Daoy (cell line): ENCODE measurements at regions not wholly inside any gene's neighbourhood (a gene's known extent, or its start where the extent isn't known, plus 50 kb on each side); places are given as distances from the start of the nearest gene placed in this dataset.
"Not testable (repeated sequence)": the region's sequence is repeated elsewhere in the genome, so short reads cannot be mapped to it uniquely, and the experiment has no call there.

Experiments
- DNase-seq: peaks from one replicate; pipeline ENCODE4 v3.0.0-alpha.2; 2015; ENCODE audit warnings: low read depth

- no peak for DNase-seq
These were observed 532.8 kb downstream of the XYLT1 start for GRCh38 chr16:16938009-16938408.

DNA sequence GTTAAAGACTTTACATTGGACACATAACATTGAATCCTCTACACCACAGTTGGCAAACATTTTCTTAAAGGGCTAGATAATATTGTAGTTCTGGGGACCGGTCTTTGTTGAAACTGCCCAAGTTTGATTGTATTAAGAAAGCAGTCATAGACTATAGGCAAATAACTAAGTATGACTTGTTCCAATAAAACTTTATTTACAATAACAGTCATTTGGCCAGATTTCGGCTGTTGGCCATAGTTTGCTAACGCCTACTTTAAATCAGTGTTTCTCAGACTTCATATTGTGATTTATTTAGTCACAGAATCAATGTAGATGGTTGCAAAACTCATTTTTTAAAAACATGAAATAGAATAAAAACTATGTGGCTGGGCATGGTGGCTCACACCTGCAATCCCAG lies 531.8 kb downstream of the XYLT1 start:
- DNase-seq = no peak

GRCh38 chr16:16940351-16940750 lies 530.4 kb downstream of the XYLT1 start:
- no peak for DNase-seq

- DNase-seq = not testable (repeated sequence)
These were observed 527.9 kb downstream of the XYLT1 start for GRCh38 chr16:16942849-16943248.

GRCh38 chr16:16945207-16945606 lies 525.6 kb downstream of the XYLT1 start:
- no peak for DNase-seq

DNA sequence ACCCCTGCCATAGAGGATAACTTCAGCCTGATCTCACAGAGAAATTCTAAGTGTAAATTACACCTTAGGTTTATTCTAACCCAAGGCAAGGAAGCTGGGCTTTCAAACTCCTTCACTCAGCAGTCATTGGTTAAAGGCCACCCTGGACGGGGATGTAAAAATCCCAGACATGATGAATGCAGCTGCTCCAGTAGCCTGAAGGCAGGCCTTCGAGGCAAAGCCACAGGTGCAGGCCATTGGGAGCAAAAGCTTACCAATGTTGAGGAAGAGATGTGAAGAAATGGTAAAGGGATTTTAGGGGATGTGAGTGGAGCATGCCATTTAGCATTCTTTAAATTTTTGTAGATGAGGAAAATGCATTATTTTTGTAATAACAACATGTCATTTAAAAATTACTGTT lies 514.4 kb downstream of the XYLT1 start:
- no peak for DNase-seq

- no peak for DNase-seq
These were observed 510.0 kb downstream of the XYLT1 start for GRCh38 chr16:16960785-16961184.

GRCh38 chr16:16966439-16966838 lies 504.3 kb downstream of the XYLT1 start:
- no peak for DNase-seq

- DNase-seq = no peak
These were observed 499.7 kb downstream of the XYLT1 start for GRCh38 chr16:16971042-16971441.

GRCh38 chr16:16972831-16973230 lies 497.9 kb downstream of the XYLT1 start:
- no peak for DNase-seq

DNA sequence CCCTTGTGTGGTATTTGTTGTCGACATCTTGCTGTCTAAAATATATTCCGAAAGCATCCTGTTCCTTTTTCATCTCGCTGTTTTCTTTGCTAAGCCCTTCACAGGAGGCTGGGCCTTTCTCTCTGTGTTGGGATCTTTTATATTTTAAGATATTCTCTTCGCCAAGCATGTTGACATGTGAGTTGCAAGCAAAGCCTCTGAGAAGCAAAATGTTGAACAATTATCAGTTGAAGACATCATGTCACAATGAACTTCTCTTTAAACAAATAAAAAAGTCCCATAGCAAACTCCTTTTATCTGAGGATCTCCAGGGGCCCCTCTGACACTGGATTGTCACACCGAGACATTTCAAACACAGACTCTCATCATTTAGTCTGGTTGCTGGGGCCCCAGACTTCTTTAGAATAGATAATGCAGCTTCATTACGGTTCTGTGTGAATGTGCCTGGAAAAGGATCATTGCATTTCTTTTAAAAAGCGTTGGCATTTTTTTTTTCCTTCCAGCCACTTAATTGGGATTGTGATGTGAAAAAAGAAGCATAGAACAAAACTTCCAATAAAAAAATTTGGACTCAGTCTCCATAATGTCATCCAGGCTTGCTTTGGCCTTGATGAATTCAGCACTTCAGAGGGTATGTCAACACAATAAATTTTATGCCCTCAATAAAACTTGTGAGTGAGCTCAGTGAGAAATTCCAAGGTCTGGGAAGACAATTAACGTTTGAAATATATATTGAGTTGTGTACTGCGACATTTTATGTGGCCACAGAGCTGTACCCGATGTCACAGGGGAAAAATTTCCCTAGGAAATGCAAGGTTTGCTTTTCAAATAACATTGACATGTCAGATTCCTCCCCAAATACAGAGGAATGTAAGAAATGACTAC lies 496.8 kb downstream of the XYLT1 start:
- DNase-seq = no peak

GRCh38 chr16:16982614-16983013 lies 488.1 kb downstream of the XYLT1 start:
- no peak for DNase-seq

DNA sequence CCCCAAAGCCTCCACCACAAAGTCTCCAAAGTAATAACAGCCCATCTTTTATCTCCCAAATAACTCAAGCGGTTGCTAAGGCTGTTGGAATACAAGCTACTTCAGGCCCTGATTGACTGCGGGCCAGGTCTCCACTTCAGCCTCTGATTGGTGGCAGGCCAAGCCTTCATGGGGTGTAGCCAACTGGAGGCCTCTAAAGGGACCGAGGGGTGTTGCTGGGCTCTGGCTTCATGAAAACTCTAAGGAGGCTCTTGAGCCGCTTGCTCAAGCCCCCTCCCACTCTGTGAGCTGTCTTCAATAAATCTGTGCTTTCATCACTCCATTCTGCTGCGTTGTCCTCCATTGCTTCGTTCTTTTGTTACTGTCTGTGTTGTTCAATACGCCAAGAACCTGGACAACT lies 487.2 kb downstream of the XYLT1 start:
- no peak for DNase-seq

DNA sequence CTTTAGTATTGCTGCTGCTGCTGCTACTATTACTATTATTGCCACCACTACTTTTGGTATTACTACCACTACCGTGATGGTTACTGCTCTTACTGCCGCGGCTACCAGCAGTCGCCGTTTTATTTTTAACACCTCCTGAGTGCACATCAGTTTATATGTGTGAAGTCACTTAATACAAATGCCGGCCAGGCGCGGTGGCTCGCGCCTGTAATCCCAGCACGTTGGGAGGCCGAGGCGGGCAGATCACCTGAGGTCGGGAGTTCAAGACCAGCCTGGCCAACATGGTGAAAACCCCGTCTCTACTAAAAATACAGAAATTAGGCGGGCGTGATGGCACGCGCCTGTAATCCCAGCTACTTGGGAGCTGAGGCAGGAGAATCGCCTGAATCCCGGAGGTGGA lies 486.7 kb downstream of the XYLT1 start:
- not testable (repeated sequence) for DNase-seq

DNA sequence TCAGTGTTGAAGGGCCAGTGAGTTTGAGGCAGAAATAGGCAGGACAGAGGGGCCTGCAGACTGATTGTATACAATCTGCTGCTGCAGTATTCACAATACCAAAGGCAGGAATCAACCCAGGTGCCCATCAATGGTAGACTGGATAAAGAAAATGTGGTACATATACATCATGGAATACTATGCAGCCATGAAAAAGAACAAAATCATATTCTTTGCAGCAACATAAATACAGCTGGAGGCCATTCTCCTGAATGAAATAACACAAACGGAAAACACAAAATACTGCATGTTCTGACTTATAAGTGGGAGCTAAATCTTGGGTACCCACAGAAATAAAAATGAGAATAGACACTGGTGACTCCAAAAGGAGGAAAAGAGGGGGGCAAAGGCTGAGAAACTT lies 485.1 kb downstream of the XYLT1 start:
- no peak for DNase-seq

DNA sequence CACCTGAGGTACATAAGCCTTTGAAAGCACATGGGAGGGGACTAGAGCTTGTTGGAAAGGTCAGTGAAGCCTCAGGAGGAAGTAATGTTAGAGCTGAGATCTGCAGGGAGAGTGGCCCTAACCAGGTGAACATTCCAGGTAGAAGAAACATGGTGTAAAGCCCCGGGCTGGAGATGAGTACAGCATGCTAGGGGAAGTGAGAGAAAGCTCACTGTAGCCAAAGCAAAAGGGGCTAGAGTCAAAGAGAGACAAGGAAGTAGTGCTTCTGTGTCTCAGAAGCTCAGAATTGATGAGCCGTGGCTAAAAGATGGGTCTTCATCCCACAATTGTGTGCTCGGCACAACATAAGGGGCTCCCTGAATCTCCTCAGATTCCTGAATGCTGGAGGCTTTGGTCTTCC lies 481.8 kb downstream of the XYLT1 start:
- DNase-seq = no peak

DNA sequence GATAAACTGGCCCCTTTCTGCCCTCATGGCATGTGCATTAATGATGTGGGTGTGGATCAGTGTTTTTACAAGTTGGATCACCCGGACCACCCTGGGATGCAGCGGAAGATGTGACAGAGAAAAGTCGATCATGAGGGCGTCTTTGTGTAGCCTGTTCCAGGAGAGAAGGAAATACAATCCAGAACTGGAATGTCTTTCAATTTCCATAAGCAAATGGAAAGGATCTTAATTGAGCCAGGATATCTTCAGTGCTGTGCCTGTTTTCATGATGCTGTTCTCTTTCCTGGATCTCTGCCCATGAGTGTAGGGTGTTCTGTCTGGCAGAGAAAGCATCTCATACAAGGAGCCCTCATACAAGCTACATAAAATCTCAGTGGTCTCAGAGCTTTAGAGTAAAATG lies 481.4 kb downstream of the XYLT1 start:
- DNase-seq = no peak

DNA sequence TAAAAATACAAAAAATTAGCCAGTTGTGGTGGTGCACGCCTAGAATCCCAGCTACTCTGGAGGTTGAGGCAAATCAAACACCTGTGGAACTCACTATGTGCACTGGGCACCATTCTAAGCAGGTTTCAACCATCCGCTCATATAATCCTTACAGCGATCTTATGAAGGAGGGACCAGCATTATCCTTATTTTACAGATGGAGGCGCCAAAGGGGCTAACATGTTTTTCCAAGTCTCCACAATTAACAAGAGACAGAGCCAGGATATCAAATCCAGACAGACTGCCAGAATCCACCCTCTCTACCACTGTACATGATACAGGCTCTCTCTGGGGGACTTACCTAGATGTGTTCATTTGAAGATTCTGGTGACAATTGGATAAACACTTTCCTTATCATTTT lies 479.0 kb downstream of the XYLT1 start:
- DNase-seq = no peak

DNA sequence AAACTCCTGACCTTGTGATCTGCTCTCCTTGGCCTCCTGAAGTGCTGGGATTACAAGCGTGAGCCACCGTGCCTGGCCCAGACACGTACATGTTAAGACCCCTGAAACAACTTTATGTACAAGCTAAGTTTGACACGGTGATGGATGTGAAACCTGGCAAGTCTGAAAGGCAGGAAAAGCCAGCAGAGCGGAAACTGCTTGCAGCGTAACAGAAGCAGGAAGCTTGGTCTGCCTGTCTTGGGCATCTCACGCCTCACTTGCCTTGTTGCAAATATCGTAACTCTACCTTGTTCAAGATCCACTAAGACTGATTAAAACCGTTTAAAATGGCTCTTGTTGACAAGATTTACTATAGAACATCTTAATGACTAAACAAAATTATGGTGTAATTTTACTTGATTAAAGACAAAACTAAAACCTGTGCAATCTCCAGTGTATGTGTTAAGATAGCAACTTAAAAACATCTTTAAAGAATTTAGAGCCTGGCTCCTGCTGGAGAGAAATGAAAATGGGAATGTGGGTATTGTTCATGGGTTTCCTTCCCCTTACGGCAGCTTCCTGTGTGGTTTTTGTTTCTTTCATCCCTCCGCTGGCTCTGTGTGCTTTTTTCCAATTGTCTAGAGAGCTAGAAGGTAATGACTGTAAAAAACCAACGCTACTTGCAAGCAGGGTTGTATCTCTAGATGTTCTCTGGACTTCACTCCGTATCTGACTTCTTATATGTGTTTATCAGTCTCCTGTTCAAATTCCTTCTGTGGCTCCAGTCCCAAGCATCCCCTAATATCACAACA lies 477.6 kb downstream of the XYLT1 start:
- peak; percentile 36 for DNase-seq

- no peak for DNase-seq
These were observed 475.9 kb downstream of the XYLT1 start for GRCh38 chr16:16994831-16995230.

DNA sequence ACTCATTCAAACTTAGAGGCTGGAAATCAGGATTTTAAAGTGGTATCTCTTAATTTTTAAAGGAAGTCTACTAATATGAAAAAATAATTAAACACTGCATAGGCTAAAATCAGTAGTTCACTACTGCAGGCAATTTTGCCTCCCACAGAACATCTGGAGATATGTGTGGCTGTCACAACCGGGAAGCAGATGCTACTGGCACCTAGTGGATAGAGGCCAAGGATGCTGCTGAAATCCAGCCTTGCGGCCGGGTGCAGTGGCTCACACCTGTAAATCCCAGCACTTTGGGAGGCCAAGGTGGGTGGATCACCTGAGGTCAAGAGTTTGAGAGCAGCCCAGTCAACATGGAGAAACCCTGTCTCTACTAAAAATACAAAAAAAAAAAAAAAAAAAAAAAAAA lies 473.9 kb downstream of the XYLT1 start:
- DNase-seq = no peak

- no peak for DNase-seq
These were observed 473.4 kb downstream of the XYLT1 start for GRCh38 chr16:16997349-16997748.

DNA sequence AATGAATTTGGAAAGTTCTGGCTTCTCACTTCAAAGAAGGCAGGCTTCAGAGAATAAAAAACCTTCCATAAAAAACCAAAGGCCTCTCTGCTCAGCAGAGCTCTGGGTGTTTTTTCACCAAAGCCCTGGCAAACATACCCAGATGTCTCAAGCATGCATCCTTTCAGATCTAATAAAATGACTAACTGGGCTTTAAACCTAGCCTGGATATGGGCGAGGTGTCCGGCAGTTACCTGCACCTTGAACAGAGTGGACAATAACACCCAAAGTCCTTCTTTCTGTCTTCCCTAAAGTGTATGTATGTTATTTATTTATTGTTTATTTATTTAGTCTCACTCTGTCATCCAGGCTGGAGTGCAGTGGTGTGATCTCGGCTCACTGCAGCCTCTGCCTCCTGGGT lies 469.3 kb downstream of the XYLT1 start:
- no peak for DNase-seq
